MM.1S (cell line): ENCODE measurements at regions not wholly inside any gene's neighbourhood (a gene's known extent, or its start where the extent isn't known, plus 50 kb on each side); places are given as distances from the start of the nearest gene placed in this dataset.

Experiments used
- DNase-seq: peaks from one replicate; pipeline ENCODE4 v3.0.0-alpha.2; 2015
- H2AFZ ChIP-seq: fragments of 300-600 bp; sonication (generic); 2 replicates; pipeline ENCODE4 v1.6.0; 2016; ENCODE audit warnings: antibody characterized with exemption, low read length
- H3F3A ChIP-seq: fragments of 300-600 bp; sonication (generic); 2 replicates; pipeline ENCODE4 v1.6.1; 2016; ENCODE audit warnings: mild to moderate bottlenecking, antibody characterized with exemption, low read length, moderate library complexity, mixed read lengths; ENCODE audit not compliant: insufficient read depth
- H3K27ac ChIP-seq: fragments of 300-600 bp; sonication (generic); 2 replicates; pipeline ENCODE4 v1.5.1; 2016; ENCODE audit warnings: mild to moderate bottlenecking, low read length
- H3K27me3 ChIP-seq: fragments of 300-600 bp; sonication (generic); replicated peaks from 2 replicates; pipeline ENCODE4 v1.6.0; 2016; ENCODE audit warnings: low read length; ENCODE audit not compliant: insufficient read depth
- H3K36me3 ChIP-seq: fragments of 300-600 bp; sonication (generic); replicated peaks from 2 replicates; pipeline ENCODE4 v1.6.1; 2016; ENCODE audit warnings: mild to moderate bottlenecking, low read length, mixed read lengths; ENCODE audit not compliant: insufficient read depth
- H3K4me1 ChIP-seq: fragments of 300-600 bp; sonication (generic); 2 replicates; pipeline ENCODE4 v1.6.1; 2016; ENCODE audit warnings: low read length, mixed read lengths
- H3K4me2 ChIP-seq: fragments of 300-600 bp; sonication (generic); 2 replicates; pipeline ENCODE4 v1.6.0; 2016; ENCODE audit warnings: low read depth, low read length
- H3K4me3 ChIP-seq: fragments of 300-600 bp; sonication (generic); 2 replicates; pipeline ENCODE4 v1.5.1; 2016; ENCODE audit warnings: low read length, mixed read lengths
- H3K79me2 ChIP-seq: fragments of 300-600 bp; sonication (generic); 2 replicates; pipeline ENCODE4 v1.6.1; 2016; ENCODE audit warnings: mixed run types, low read length, mixed read lengths
- H3K9ac ChIP-seq: fragments of 300-600 bp; sonication (generic); 2 replicates; pipeline ENCODE4 v1.6.1; 2016; ENCODE audit warnings: low read length, mixed read lengths
- H3K9me2 ChIP-seq: fragments of 300-600 bp; sonication (generic); replicated peaks from 2 replicates; pipeline ENCODE4 v1.6.1; 2016; ENCODE audit warnings: mild to moderate bottlenecking, low read length, mixed read lengths; ENCODE audit not compliant: insufficient read depth
- H3K9me3 ChIP-seq: fragments of 300-600 bp; sonication (generic); replicated peaks from 2 replicates; pipeline ENCODE4 v1.6.1; 2016; ENCODE audit warnings: mild to moderate bottlenecking, low read length, mixed read lengths; ENCODE audit not compliant: insufficient read depth
- H4K20me1 ChIP-seq: fragments of 300-600 bp; sonication (generic); 2 replicates; pipeline ENCODE4 v1.6.1; 2016; ENCODE audit warnings: mild to moderate bottlenecking, low read length, moderate library complexity, mixed read lengths; ENCODE audit not compliant: insufficient read depth
- CTCF ChIP-seq: fragments of 300-600 bp; sonication (generic); IDR thresholded peaks from 2 replicates; pipeline ENCODE4 v1.5.1; 2016; ENCODE audit warnings: antibody characterized with exemption, low read length, mixed read lengths
- EZH2 ChIP-seq: fragments of 300-600 bp; sonication (generic); optimal IDR thresholded peaks from 2 replicates; pipeline ENCODE3; 2017; ENCODE audit warnings: low read depth, mild to moderate bottlenecking, antibody characterized with exemption, low read length, mixed read lengths
- EZH2phosphoT487 ChIP-seq: fragments of 300-600 bp; sonication (generic); IDR thresholded peaks from 2 replicates; pipeline ENCODE4 v1.6.1; 2018; ENCODE audit warnings: antibody characterized with exemption, low read length

- Histone ChIP-seq H4K20me1 (no peaks in the 10 kb centered on the region), H3K4me1 (no peaks in the 10 kb centered on the region), H3K9ac (no peak overlapping the region), H3K79me2 (no peaks in the 10 kb centered on the region), H3K4me3 (no peak overlapping the region), H2AFZ (no peak overlapping the region), H3F3A (no peaks in the 10 kb centered on the region), H3K9me3 (no peaks in the 10 kb centered on the region), H3K9me2 (no peaks in the 10 kb centered on the region), H3K27ac (no peak overlapping the region), H3K4me2 (no peak overlapping the region), H3K27me3 (no peaks in the 10 kb centered on the region), H3K36me3 (no peaks in the 10 kb centered on the region; the same call in 1 of the 2 replicates)
- DNase-seq, result no peak
- no peak for TF ChIP-seq EZH2
- no peak for TF ChIP-seq EZH2phosphoT487
- TF ChIP-seq CTCF, result no peak
Observed at GRCh38 chr1:143643148-143643885, 328.5 kb downstream of the FAM72C start.

- no peaks in the 10 kb centered on the region for H3K4me1 ChIP-seq
- H3K4me3 ChIP-seq, result no peak overlapping the region
- no peak overlapping the region for H2AFZ ChIP-seq
Observed at GRCh38 chr1:143625886-143626285, 345.9 kb downstream of the FAM72C start.

GRCh38 chr1:143619851-143620250 lies 351.9 kb downstream of the FAM72C start:
- Histone ChIP-seq H3K36me3 (no peaks in the 10 kb centered on the region), H4K20me1 (no peaks in the 10 kb centered on the region), H3F3A (no peaks in the 10 kb centered on the region), H3K9ac (no peak overlapping the region), H3K4me3 (no peak overlapping the region), H3K79me2 (no peaks in the 10 kb centered on the region), H3K4me1 (no peaks in the 10 kb centered on the region), H3K9me3 (no peaks in the 10 kb centered on the region), H3K27ac (no peak overlapping the region), H2AFZ (no peak overlapping the region), H3K9me2 (no peaks in the 10 kb centered on the region), H3K4me2 (no peak overlapping the region), H3K27me3 (no peaks in the 10 kb centered on the region)
- no peak for TF ChIP-seq EZH2phosphoT487
- no peak for TF ChIP-seq EZH2
- no peak for TF ChIP-seq CTCF
- DNase-seq, result no peak

More at GRCh38 chr1:143625886-143626285, 345.9 kb downstream of the FAM72C start:
- Histone ChIP-seq H3K9ac (no peak overlapping the region), H3K9me2 (no peaks in the 10 kb centered on the region; the same call in 1 of the 2 replicates), H3K36me3 (no peaks in the 10 kb centered on the region), H3F3A (no peaks in the 10 kb centered on the region), H3K79me2 (no peaks in the 10 kb centered on the region), H3K9me3 (no peaks in the 10 kb centered on the region), H3K4me2 (no peak overlapping the region), H4K20me1 (no peaks in the 10 kb centered on the region), H3K27ac (no peak overlapping the region), H3K27me3 (no peaks in the 10 kb centered on the region)
- no peak for DNase-seq
- TF ChIP-seq EZH2phosphoT487 (no peak), EZH2 (no peak), CTCF (no peak)
